HG02885 (cell line): ENCODE measurements at regions not wholly inside any gene's neighbourhood (a gene's known extent, or its start where the extent isn't known, plus 50 kb on each side); places are given as distances from the start of the nearest gene placed in this dataset.
"Not testable (repeated sequence)": the region's sequence is repeated elsewhere in the genome, so short reads cannot be mapped to it uniquely, and the experiment has no call there.

Source experiments
- ATAC-seq: cut with Tn5 transposase; IDR thresholded peaks from one replicate; pipeline ENCODE4 v1.9.1; 2021; ENCODE audit warnings: mild to moderate bottlenecking; ENCODE audit not compliant: unreplicated experiment, poor library complexity

GRCh38 chr16:31581065-31581464 lies 53.4 kb downstream of the AHSP start:
- ATAC-seq, result not testable (repeated sequence)

- ATAC-seq, result not testable (repeated sequence)
These were observed 74.2 kb downstream of the AHSP start for GRCh38 chr16:31601737-31602384.

- ATAC-seq, result no peak
These were observed 90.4 kb downstream of the AHSP start for GRCh38 chr16:31618130-31618529.

- ATAC-seq, result no peak
These were observed 108.7 kb downstream of the AHSP start for GRCh38 chr16:31636433-31636832.

GRCh38 chr16:31641279-31641678 lies 113.6 kb downstream of the AHSP start:
- no peak for ATAC-seq

GRCh38 chr16:31655674-31656073 lies 128.0 kb downstream of the AHSP start:
- not testable (repeated sequence) for ATAC-seq

- no peak for ATAC-seq
These were observed 137.2 kb downstream of the AHSP start for GRCh38 chr16:31664683-31665482.

GRCh38 chr16:31674686-31675085 lies 147.0 kb downstream of the AHSP start:
- ATAC-seq, result no peak

GRCh38 chr16:31676731-31677130 lies 149.0 kb downstream of the AHSP start:
- ATAC-seq, result no peak

GRCh38 chr16:31678649-31679325 lies 151.1 kb downstream of the AHSP start:
- ATAC-seq, result no peak

- not testable (repeated sequence) for ATAC-seq
These were observed 161.6 kb downstream of the AHSP start for GRCh38 chr16:31689331-31689730.

GRCh38 chr16:31692338-31692737 lies 164.6 kb downstream of the AHSP start:
- not testable (repeated sequence) for ATAC-seq

GRCh38 chr16:31693733-31694132 lies 166.0 kb downstream of the AHSP start:
- ATAC-seq, result no peak

- no peak for ATAC-seq
These were observed 166.8 kb downstream of the AHSP start for GRCh38 chr16:31694461-31694860.

- peak; percentile 45 for ATAC-seq
These were observed 168.0 kb downstream of the AHSP start for GRCh38 chr16:31695667-31696066.

GRCh38 chr16:31696968-31697743 lies 169.5 kb downstream of the AHSP start:
- no peak for ATAC-seq

- no peak for ATAC-seq
These were observed 170.0 kb downstream of the AHSP start for GRCh38 chr16:31697744-31698125.

- no peak for ATAC-seq
These were observed 171.2 kb downstream of the AHSP start for GRCh38 chr16:31698901-31699300.

- ATAC-seq, result no peak
These were observed 171.9 kb downstream of the AHSP start for GRCh38 chr16:31699601-31700000.

GRCh38 chr16:31700200-31700529 lies 172.5 kb downstream of the AHSP start:
- peak; percentile 97 for ATAC-seq
